HL-60 (cell line): ENCODE measurements at regions not wholly inside any gene's neighbourhood (a gene's known extent, or its start where the extent isn't known, plus 50 kb on each side); places are given as distances from the start of the nearest gene placed in this dataset.

Source experiments
- CTCF ChIP-seq: IDR thresholded peaks from one replicate; pipeline ENCODE4 v1.5.1; 2011; ENCODE audit warnings: low read length, control low read depth, inconsistent platforms; ENCODE audit not compliant: insufficient read depth
- POLR2AphosphoS5 ChIP-seq: IDR thresholded peaks from 2 replicates; pipeline ENCODE4 v1.6.1; 2012; ENCODE audit warnings: low read depth
- REST ChIP-seq: IDR thresholded peaks from 2 replicates; pipeline ENCODE4 v1.6.1; 2012; ENCODE audit warnings: low read depth; ENCODE audit not compliant: insufficient replicate concordance
- SPI1 ChIP-seq: IDR thresholded peaks from 2 replicates; pipeline ENCODE4 v1.6.1; 2012; ENCODE audit warnings: low read depth, mild to moderate bottlenecking, borderline replicate concordance

GRCh38 chr16:8430401-8430800 is 159.9 kb downstream of the TMEM114 start:
- no peak for TF ChIP-seq CTCF
- TF ChIP-seq POLR2AphosphoS5 = no peak
- TF ChIP-seq REST = no peak
- no peak for TF ChIP-seq SPI1
